VCaP (cell line): ENCODE measurements at regions not wholly inside any gene's neighbourhood (a gene's known extent, or its start where the extent isn't known, plus 50 kb on each side); places are given as distances from the start of the nearest gene placed in this dataset.
A peak's percentile ranks its signal among the peaks of the same experiment; 100 is the strongest.

Experiments
- H3K27ac ChIP-seq: fragments of 450-650 bp; 2 replicates; pipeline ENCODE4 v1.5.1; 2017
- TF ChIP-seq, protein P1 (sequence below): fragments of 450-650 bp; conservative IDR thresholded peaks from 2 replicates; pipeline ENCODE4 v1.5.1; 2017; ENCODE audit warnings: mild to moderate bottlenecking, moderate library complexity

DNA sequence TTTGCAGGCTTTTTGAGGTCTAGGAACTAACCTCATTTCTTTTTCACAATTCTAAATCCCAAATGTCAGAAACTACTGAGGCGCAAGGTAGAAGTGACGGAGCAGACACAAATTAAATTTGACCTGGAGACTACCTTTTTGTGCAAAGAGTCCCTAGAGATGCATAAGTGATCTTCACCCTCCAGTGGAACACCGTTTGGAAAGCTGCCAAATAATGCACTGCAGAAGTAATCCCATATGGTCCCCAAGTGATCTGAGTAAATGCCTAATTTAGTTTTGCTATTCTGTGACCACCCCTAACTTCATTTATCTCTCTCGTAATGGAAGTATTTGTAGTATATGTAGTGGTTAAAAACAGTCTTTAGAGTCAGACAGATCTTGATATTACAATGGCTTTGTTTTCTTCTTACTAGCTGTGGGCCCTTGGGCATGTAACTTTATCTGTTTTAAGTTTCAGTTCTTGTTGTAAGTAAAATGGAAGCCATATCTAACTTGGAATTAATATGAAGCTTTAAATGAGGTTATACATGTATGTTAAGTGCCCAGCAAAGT is 70.4 kb upstream of the IPO9 start:
- H3K27ac ChIP-seq = no peak overlapping the region
- TF ChIP-seq, protein P1, sequence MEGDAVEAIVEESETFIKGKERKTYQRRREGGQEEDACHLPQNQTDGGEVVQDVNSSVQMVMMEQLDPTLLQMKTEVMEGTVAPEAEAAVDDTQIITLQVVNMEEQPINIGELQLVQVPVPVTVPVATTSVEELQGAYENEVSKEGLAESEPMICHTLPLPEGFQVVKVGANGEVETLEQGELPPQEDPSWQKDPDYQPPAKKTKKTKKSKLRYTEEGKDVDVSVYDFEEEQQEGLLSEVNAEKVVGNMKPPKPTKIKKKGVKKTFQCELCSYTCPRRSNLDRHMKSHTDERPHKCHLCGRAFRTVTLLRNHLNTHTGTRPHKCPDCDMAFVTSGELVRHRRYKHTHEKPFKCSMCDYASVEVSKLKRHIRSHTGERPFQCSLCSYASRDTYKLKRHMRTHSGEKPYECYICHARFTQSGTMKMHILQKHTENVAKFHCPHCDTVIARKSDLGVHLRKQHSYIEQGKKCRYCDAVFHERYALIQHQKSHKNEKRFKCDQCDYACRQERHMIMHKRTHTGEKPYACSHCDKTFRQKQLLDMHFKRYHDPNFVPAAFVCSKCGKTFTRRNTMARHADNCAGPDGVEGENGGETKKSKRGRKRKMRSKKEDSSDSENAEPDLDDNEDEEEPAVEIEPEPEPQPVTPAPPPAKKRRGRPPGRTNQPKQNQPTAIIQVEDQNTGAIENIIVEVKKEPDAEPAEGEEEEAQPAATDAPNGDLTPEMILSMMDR = no peak

DNA sequence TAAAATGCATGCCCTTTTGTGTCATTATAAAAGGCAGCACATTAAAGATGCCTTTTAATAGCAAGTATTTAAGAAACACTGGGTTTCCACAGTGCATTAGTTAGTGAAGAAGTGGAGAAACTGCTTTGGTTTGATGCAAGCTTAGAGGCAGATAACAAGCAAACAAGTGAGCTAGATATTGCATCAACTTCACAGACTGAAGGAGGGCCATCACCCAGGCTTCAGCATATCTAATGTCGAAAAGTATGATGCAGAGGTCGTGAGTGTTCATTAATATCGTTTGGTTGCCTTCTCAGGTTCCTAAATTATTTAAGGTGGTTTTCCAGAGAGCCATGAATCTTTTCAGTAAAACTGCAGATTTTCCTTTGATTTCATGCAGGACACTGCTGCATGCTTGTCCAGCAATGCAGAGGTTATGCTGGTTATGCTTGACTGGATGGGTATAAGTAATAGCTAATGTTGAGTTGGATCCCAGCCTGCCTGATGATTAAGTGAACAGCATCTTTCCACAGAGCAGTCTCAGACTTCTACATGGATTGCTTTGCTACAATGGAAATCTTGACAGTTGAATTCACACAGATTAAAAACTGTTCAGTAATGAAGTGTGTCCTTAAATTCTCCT is 69.7 kb upstream of the IPO9 start:
- H3K27ac ChIP-seq = no peak overlapping the region

DNA sequence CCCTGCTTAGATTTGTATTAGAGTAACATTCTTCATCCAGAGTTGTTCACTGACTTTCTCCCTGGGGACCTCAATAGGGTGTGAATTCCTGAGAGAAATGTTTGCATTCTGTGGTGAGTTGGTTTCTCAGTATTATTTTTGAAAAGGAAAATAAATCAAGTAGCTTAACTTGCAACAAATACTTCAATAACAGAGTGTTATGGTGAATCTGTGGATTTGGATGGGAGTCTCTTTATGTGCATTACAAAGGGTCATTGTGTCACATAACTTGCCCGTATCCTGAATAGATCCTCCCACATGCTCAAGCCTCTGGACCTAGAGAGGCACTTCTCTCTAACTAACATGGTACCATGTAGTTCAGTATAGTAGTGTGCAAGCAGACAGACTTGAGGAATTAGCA is 68.4 kb upstream of the IPO9 start:
- peak overlapping the region; percentile 51 for H3K27ac ChIP-seq
- TF ChIP-seq, protein P1 = no peak

More for the DNA sequence above, 69.7 kb upstream of the IPO9 start:
- TF ChIP-seq, protein P1 = no peak

DNA sequence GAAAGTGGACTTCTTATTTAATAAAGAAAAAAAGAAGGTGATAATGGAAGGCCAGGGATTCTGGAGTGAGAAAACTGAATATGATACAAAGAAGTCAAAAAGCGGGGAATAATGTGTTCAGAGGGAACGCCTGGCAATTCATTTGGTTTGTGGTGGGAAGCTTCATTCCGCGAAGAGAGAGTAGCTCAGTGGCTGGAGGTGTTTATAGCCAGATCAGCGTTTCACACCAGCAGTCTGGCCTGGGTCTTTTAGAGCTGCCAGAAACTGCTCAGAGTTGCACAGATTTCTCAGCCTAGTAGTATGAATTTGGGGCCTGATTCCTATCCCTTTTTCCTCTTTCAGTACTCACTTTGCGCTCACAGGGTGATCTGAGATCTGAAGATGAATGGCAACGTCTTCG is 67.8 kb upstream of the IPO9 start:
- H3K27ac ChIP-seq = peak overlapping the region; percentile 51
- TF ChIP-seq, protein P1 = no peak

DNA sequence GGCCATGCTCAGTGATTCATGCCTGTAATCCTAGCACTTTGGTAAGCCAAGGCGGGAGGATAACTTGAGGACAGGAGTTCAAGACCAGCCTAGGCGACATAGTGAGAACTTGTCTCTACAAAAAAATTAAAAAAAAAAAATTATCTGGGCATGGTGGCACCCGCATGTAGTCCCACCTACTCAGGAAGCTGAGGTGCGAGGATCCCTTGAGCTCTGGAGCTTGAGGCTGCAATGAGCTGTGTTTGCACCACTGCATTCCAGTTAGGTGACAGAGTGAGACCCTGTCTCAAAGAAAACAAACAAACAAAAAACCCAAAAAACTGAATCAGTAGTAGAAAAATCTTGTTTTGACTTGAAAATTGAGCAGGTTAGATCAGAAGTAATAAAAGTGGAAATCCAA is 67.1 kb upstream of the IPO9 start:
- no peak overlapping the region for H3K27ac ChIP-seq
- TF ChIP-seq, protein P1 = no peak

DNA sequence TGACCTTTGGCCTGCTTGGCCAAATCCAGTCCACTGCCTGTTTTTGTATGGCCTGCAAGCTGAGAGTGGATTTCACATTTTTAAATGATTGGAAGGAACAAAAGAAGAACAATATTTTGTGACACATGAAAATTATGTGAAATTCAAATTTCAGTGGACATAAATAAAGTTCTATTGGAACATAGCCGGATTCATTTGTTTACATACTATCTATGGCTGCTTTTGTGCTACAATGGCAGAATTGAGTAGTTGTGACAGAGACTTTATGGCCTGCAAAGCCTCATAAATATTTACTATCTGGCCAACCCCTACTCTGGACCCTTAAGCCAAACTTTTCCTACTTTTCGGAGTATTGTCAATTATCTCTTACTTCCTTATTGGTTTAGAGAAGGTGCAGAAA is 66.6 kb upstream of the IPO9 start:
- no peak overlapping the region for H3K27ac ChIP-seq
- TF ChIP-seq, protein P1 = no peak

DNA sequence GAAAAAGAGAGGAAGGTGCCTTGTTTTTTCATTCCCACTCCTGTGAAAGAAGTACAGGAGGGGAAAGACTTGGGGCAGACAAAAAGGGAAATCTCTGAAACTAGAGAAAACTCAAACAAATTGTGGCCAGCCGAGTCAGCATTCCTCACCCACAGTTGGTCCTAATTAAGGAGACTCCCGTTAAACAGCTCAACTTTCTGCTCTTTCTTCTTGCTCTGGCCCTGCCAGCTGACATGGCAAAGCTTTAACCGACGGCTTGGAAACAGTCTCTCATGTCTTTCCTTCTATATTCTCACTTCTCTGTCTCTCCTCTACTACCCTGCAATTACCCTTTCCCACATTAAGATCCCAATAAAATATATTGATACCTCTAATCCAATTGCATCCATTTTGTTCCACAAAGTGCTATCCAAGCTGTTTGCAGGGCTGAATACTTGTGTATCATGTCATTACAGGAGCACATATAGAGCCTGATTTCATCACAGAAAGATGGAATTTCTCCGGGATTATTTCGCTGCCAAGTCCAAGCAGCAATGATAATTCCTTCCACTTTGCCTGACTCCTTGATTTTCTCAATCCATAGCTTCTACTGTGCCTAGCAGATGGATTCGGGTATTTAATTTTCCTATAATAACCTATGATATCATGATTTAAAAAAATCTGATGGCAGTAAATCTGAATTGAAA is 65.4 kb upstream of the IPO9 start:
- TF ChIP-seq, protein P1 = no peak
- H3K27ac ChIP-seq = no peak overlapping the region
